CD4-positive, alpha-beta T cell (primary cell): ENCODE measurements at regions not wholly inside any gene's neighbourhood (a gene's known extent, or its start where the extent isn't known, plus 50 kb on each side); places are given as distances from the start of the nearest gene placed in this dataset.

ENCODE experiments used
- ATAC-seq: fragments of 200-7000 bp; cut with Tn5 transposase; one replicate; pipeline ENCODE4 v1.10.0; 2022; ENCODE audit warnings: mild to moderate bottlenecking; ENCODE audit not compliant: poor library complexity
- CTCF ChIA-PET: fragments of 350-600 bp; sonication (Branson Sonifier 250); formaldehyde crosslinking; loops from one replicate; lab custom pipeline; 2021; ENCODE audit warnings: antibody characterized with exemption, inconsistent platforms; lab: Charles Lee
- POLR2A ChIA-PET: fragments of 350-600 bp; sonication (Branson Sonifier 250); formaldehyde crosslinking; loops from one replicate; lab custom pipeline; 2021; ENCODE audit warnings: antibody characterized with exemption, inconsistent platforms; lab: Charles Lee
- DNase-seq, 14 experiments: peaks; one replicate each; pipeline ENCODE4 v3.0.0-alpha.2; 2013 to 2020; ENCODE audit warnings: mixed read lengths in 2 of 14
- H3K27ac ChIP-seq, 2 donors: one replicate each; pipeline versions ENCODE4 v1.5.1 to v1.7.0; 2013; ENCODE audit warnings: low read length in 2 of 2, low read depth in 1 of 2, mild to moderate bottlenecking in 1 of 2
- H3K27me3 ChIP-seq, 2 experiments: 1 replicate in 1 of 2; 2 replicates in 1 of 2; pipeline versions ENCODE4 v1.6.1 to v1.7.0; 2013; ENCODE audit warnings: low read length in 2 of 2, control low read depth in 1 of 2, mild to moderate bottlenecking in 1 of 2, moderate library complexity in 1 of 2; ENCODE audit not compliant: insufficient read depth in 2 of 2, control insufficient read depth in 1 of 2
- H3K36me3 ChIP-seq: one replicate; pipeline ENCODE4 v1.6.1; 2013; ENCODE audit warnings: low read length, control low read depth; ENCODE audit not compliant: insufficient read depth
- H3K4me1 ChIP-seq: one replicate; pipeline ENCODE4 v1.6.1; 2013; ENCODE audit warnings: low read length, control low read depth; ENCODE audit not compliant: insufficient read depth
- H3K4me3 ChIP-seq: one replicate; pipeline ENCODE4 v1.5.1; 2013; ENCODE audit warnings: mild to moderate bottlenecking, low read length, moderate library complexity
- H3K9me3 ChIP-seq, 2 experiments: 1 replicate in 1 of 2; 2 replicates in 1 of 2; pipeline versions ENCODE4 v1.6.1 to v1.7.0; 2013; ENCODE audit warnings: low read length in 2 of 2, mild to moderate bottlenecking in 2 of 2, control low read depth in 1 of 2, moderate library complexity in 1 of 2; ENCODE audit not compliant: control insufficient read depth in 1 of 2, insufficient read depth in 1 of 2
- H3K27ac Mint-ChIP-seq: one replicate; pipeline ENCODE4 v1.8.0; 2020; ENCODE audit warnings: mixed read lengths
- H3K27me3 Mint-ChIP-seq: one replicate; pipeline ENCODE4 v1.8.0; 2021; ENCODE audit warnings: mixed read lengths
- H3K36me3 Mint-ChIP-seq: one replicate; pipeline ENCODE4 v1.8.0; 2021; ENCODE audit warnings: low read depth, mixed read lengths
- H3K4me1 Mint-ChIP-seq: one replicate; pipeline ENCODE4 v1.8.0; 2021; ENCODE audit warnings: low read depth, mixed read lengths
- H3K4me3 Mint-ChIP-seq: one replicate; pipeline ENCODE4 v1.8.0; 2020; ENCODE audit warnings: mild to moderate bottlenecking, mixed read lengths
- H3K9me3 Mint-ChIP-seq: one replicate; pipeline ENCODE4 v1.8.0; 2020; ENCODE audit warnings: mixed read lengths
- CTCF ChIP-seq: fragments of 200-600 bp; IDR thresholded peaks from one replicate; pipeline ENCODE4 v1.8.0; 2022; ENCODE audit warnings: antibody characterized with exemption, mild to moderate bottlenecking
- intact Hi-C, 2 experiments: fragments of 100-400 bp; cut with DNase I in 1 of 2; cut with micrococcal nuclease in 1 of 2; formaldehyde crosslinking; loops; one replicate each; pipeline versions ENCODE4 v1.15.1 to v1.9.0; 2023 to 2025; cut with DNase I, micrococcal nuclease

- Mint-ChIP-seq H3K27me3 (no peaks in the 10 kb centered on the region), H3K4me3 (no peak overlapping the region), H3K4me1 (no peaks in the 10 kb centered on the region), H3K9me3 (peaks cover 2% of the 10 kb centered on the region), H3K27ac (no peak overlapping the region), H3K36me3 (no peaks in the 10 kb centered on the region)
- ChIA-PET POLR2A (no interaction called here), CTCF (no interaction called here)
- H3K27me3 ChIP-seq, result no peaks in the 10 kb centered on the region
- H3K4me1 ChIP-seq, result no peaks in the 10 kb centered on the region
- H3K27ac ChIP-seq, result no peak overlapping the region
- intact Hi-C loops, result no loop called here
- no peak for DNase-seq
- no peak overlapping the region for H3K4me3 ChIP-seq
- TF ChIP-seq CTCF, result no peak
- ATAC-seq, result no peak
- H3K36me3 ChIP-seq, result no peaks in the 10 kb centered on the region
- H3K9me3 ChIP-seq, result peaks cover under 1 to 3% of the 10 kb centered on the region in 2 experiments
Observed at GRCh38 chr9:111161015-111161415, 122.7 kb upstream of the LPAR1 start.

DNA sequence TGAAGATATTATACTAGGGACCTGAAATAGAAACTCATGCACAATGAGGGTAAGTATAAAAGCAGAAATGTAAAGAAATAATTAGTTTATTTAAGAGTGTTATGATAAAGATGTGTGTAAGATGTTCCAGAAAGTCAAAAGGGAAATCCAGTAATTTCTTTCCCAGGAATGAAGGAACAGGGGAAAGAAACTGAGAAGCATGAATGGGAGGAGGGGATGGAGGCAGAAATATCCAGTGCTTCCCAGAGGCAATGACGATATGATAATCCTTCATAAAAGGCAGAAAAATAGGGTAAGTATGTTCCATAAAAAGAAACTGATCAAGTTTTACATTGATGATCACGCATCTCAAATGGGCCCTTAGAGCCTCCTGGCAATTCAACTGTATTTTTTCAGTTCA lies 120.7 kb upstream of the LPAR1 start:
- Histone ChIP-seq H3K27me3 (no peaks in the 10 kb centered on the region), H3K27ac (no peak overlapping the region), H3K36me3 (no peaks in the 10 kb centered on the region), H3K9me3 (no peaks in the 10 kb centered on the region), H3K4me1 (no peaks in the 10 kb centered on the region), H3K4me3 (no peak overlapping the region)
- Mint-ChIP-seq H3K27ac (no peak overlapping the region), H3K36me3 (no peaks in the 10 kb centered on the region), H3K9me3 (no peaks in the 10 kb centered on the region), H3K4me1 (no peaks in the 10 kb centered on the region), H3K27me3 (no peaks in the 10 kb centered on the region), H3K4me3 (no peak overlapping the region)
- ChIA-PET CTCF (no interaction called here), POLR2A (no interaction called here)
- intact Hi-C loops, result no loop called here
- TF ChIP-seq CTCF, result no peak
- ATAC-seq (no peak), DNase-seq (no peak)

- Mint-ChIP-seq H3K4me3 (no peak overlapping the region), H3K27ac (no peak overlapping the region), H3K36me3 (no peaks in the 10 kb centered on the region), H3K4me1 (no peaks in the 10 kb centered on the region), H3K9me3 (no peaks in the 10 kb centered on the region), H3K27me3 (no peaks in the 10 kb centered on the region)
- H3K27ac ChIP-seq, result no peak overlapping the region
- DNase-seq (no peak), ATAC-seq (no peak)
- intact Hi-C loops, result no loop called here
- no peak overlapping the region for H3K4me3 ChIP-seq
- no peaks in the 10 kb centered on the region for H3K27me3 ChIP-seq
- H3K9me3 ChIP-seq, result no peaks in the 10 kb centered on the region
- H3K4me1 ChIP-seq, result no peaks in the 10 kb centered on the region
- no peaks in the 10 kb centered on the region for H3K36me3 ChIP-seq
- POLR2A ChIA-PET, result no interaction called here
- no peak for TF ChIP-seq CTCF
- CTCF ChIA-PET, result no interaction called here
Observed at GRCh38 chr9:111158363-111158762, 120.1 kb upstream of the LPAR1 start.
